Gastroesophageal sphincter (tissue), 3 donors: ENCODE measurements at regions not wholly inside any gene's neighbourhood (a gene's known extent, or its start where the extent isn't known, plus 50 kb on each side); places are given as distances from the start of the nearest gene placed in this dataset.

Experiments
- CTCF ChIP-seq, 4 experiments: fragments of 200-600 bp in 2 of 4; fragments of 450-650 bp in 2 of 4; sonication (generic) in 1 of 4; IDR thresholded peaks; one replicate each; pipeline ENCODE4 v1.5.1; 2017 to 2019; ENCODE audit warnings: antibody characterized with exemption in 4 of 4, mild to moderate bottlenecking in 2 of 4, moderate library complexity in 2 of 4
- EP300 ChIP-seq: sonication (generic); formaldehyde crosslinking; IDR thresholded peaks from one replicate; pipeline ENCODE4 v1.6.1; 2017; ENCODE audit warnings: antibody characterized with exemption, mild to moderate bottlenecking
- POLR2A ChIP-seq, 2 donors: fragments of 450-650 bp; IDR thresholded peaks; one replicate each; pipeline ENCODE4 v1.6.1; 2017; ENCODE audit warnings: antibody characterized with exemption in 2 of 2, mild to moderate bottlenecking in 2 of 2, moderate library complexity in 1 of 2

DNA sequence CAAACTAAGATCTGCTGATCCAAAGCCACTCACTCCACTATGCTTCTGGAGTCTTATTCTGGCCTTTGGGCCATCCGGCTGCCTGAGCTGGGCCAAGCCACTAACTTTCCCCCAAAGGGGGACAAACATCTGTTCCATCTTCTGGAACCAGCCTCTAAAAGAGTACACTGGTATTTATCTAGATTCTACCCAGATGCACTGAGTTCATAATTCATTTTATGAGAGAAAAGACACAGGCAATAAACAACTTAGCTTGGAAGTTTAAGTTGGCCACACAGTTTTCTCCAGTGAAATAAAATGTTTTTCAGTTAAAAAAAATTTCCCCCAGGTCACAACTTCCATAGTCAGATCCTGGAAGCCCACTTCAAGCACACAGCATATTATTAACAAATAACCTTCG is 80.1 kb upstream of the ARHGEF3 start:
- TF ChIP-seq EP300 (no peak), CTCF (IDR thresholded peaks at IDR 0.05) (no peak), POLR2A (IDR thresholded peaks at IDR 0.05) (no peak)
